GM23338 (cell line): ENCODE measurements at regions not wholly inside any gene's neighbourhood (a gene's known extent, or its start where the extent isn't known, plus 50 kb on each side); places are given as distances from the start of the nearest gene placed in this dataset.

Experiments
- ATAC-seq: fragments of 200-7000 bp; cut with Tn5 transposase; 3 replicates; pipeline ENCODE4 v1.9.1; 2020
- DNase-seq: peaks from one replicate; pipeline ENCODE4 v3.0.0-alpha.2; 2015; ENCODE audit warnings: low spot score
- H2AFZ ChIP-seq: fragments of 200-600 bp; sonication (generic); 2 replicates; pipeline ENCODE4 v1.8.0; 2016; ENCODE audit warnings: antibody characterized with exemption, mild to moderate bottlenecking, moderate library complexity
- H3F3A ChIP-seq: fragments of 200-600 bp; sonication (generic); replicated peaks from 2 replicates; pipeline ENCODE4 v1.8.0; 2017; ENCODE audit warnings: antibody characterized with exemption, mixed run types, low read depth
- H3K27ac ChIP-seq: fragments of 200-600 bp; sonication (generic); 2 replicates; pipeline ENCODE4 v1.6.1; 2016; ENCODE audit warnings: low read depth
- H3K27me3 ChIP-seq: fragments of 200-600 bp; sonication (generic); 2 replicates; pipeline ENCODE4 v1.8.0; 2016; ENCODE audit warnings: mild to moderate bottlenecking, mixed run types, moderate library complexity; ENCODE audit not compliant: insufficient read depth
- H3K36me3 ChIP-seq: fragments of 200-600 bp; sonication (generic); 2 replicates; pipeline ENCODE4 v1.8.0; 2016; ENCODE audit warnings: mild to moderate bottlenecking; ENCODE audit not compliant: insufficient read depth
- H3K4me1 ChIP-seq: fragments of 200-600 bp; sonication (generic); 2 replicates; pipeline ENCODE4 v1.8.0; 2016; ENCODE audit warnings: mild to moderate bottlenecking, moderate library complexity; ENCODE audit not compliant: insufficient read depth
- H3K4me2 ChIP-seq: fragments of 200-600 bp; sonication (generic); 2 replicates; pipeline ENCODE4 v1.7.1; 2017; ENCODE audit warnings: mixed run types
- H3K4me3 ChIP-seq: fragments of 200-600 bp; sonication (generic); 2 replicates; pipeline ENCODE4 v1.6.1; 2016; ENCODE audit warnings: mixed run types
- H3K79me2 ChIP-seq: fragments of 200-600 bp; sonication (generic); replicated peaks from 2 replicates; pipeline ENCODE4 v1.8.0; 2017; ENCODE audit warnings: mild to moderate bottlenecking; ENCODE audit not compliant: insufficient read depth
- H3K9me2 ChIP-seq: fragments of 200-600 bp; sonication (generic); 2 replicates; pipeline ENCODE4 v1.8.0; 2017; ENCODE audit not compliant: insufficient read depth
- H4K20me1 ChIP-seq: fragments of 200-600 bp; sonication (generic); replicated peaks from 2 replicates; pipeline ENCODE4 v1.8.0; 2017; ENCODE audit warnings: mild to moderate bottlenecking; ENCODE audit not compliant: insufficient read depth
- H3K27ac Mint-ChIP-seq: 2 replicates; pipeline ENCODE4 v1.8.0; 2020; ENCODE audit warnings: inconsistent platforms, mild to moderate bottlenecking, moderate library complexity, mixed read lengths
- H3K27me3 Mint-ChIP-seq: 3 replicates; pipeline ENCODE4 v1.8.0; 2022; ENCODE audit warnings: low read depth, mild to moderate bottlenecking, moderate library complexity, mixed read lengths, inconsistent platforms; ENCODE audit not compliant: insufficient read depth, poor library complexity
- H3K36me3 Mint-ChIP-seq: 3 replicates; pipeline ENCODE4 v1.8.0; 2021; ENCODE audit warnings: low read depth, mild to moderate bottlenecking, inconsistent platforms, moderate library complexity, mixed read lengths
- H3K4me1 Mint-ChIP-seq: 3 replicates; pipeline ENCODE4 v1.8.0; 2020; ENCODE audit warnings: mild to moderate bottlenecking, inconsistent platforms, mixed read lengths
- H3K4me3 Mint-ChIP-seq: 3 replicates; pipeline ENCODE4 v1.8.0; 2021; ENCODE audit warnings: moderate library complexity, mild to moderate bottlenecking, inconsistent platforms, mixed read lengths
- H3K9me3 Mint-ChIP-seq: 3 replicates; pipeline ENCODE4 v1.8.0; 2020; ENCODE audit warnings: moderate library complexity, mild to moderate bottlenecking, inconsistent platforms, mixed read lengths
- CREB1 ChIP-seq: fragments of 250-450 bp; sonication (Bioruptor Pico); IDR thresholded peaks from 2 replicates; pipeline ENCODE4 v1.5.0; 2020; ENCODE audit warnings: low read depth, mild to moderate bottlenecking, moderate library complexity
- CTCF ChIP-seq, 2 experiments: fragments of 200-600 bp in 1 of 2; sonication (generic) in 1 of 2; conservative IDR thresholded peaks; 2 replicates each; pipeline versions ENCODE4 v1.5.1 to v1.6.1; 2016 to 2017; ENCODE audit warnings: antibody characterized with exemption in 2 of 2, low read depth in 2 of 2, mild to moderate bottlenecking in 2 of 2, moderate library complexity in 1 of 2
- ETS1 ChIP-seq: IDR thresholded peaks from 2 replicates; pipeline ENCODE4 v1.6.1; 2016; ENCODE audit warnings: antibody characterized with exemption
- EZH2phosphoT487 ChIP-seq: fragments of 200-600 bp; sonication (generic); IDR thresholded peaks from one replicate; pipeline ENCODE4 v1.8.1; 2018; ENCODE audit warnings: antibody characterized with exemption; ENCODE audit not compliant: unreplicated experiment
- JUNB ChIP-seq: IDR thresholded peaks from one replicate; pipeline ENCODE4 v1.6.1; 2016; ENCODE audit warnings: antibody characterized with exemption; ENCODE audit not compliant: unreplicated experiment
- NANOG ChIP-seq: IDR thresholded peaks from 2 replicates; pipeline ENCODE4 v1.6.1; 2016; ENCODE audit warnings: antibody characterized with exemption, borderline replicate concordance
- ZNF114 ChIP-seq: fragments of 250-450 bp; sonication (Bioruptor Pico); IDR thresholded peaks from 2 replicates; pipeline ENCODE4 v1.5.0; 2020; ENCODE audit warnings: mild to moderate bottlenecking, moderate library complexity
- ZNF462 ChIP-seq: fragments of 250-450 bp; sonication (Bioruptor Pico); IDR thresholded peaks from 2 replicates; pipeline ENCODE4 v1.5.0; 2020; ENCODE audit warnings: mild to moderate bottlenecking, moderate library complexity

- H3K4me3 Mint-ChIP-seq, result no peak overlapping the region
- no peaks in the 10 kb centered on the region; the same call in 2 of the 3 replicates for H3K36me3 Mint-ChIP-seq
- H3K9me2 ChIP-seq, result no peaks in the 10 kb centered on the region; the same call in 1 of the 2 replicates
- H2AFZ ChIP-seq, result no peak overlapping the region
- H3K4me2 ChIP-seq, result no peak overlapping the region
- H4K20me1 ChIP-seq, result no peaks in the 10 kb centered on the region
- no peaks in the 10 kb centered on the region for H3K36me3 ChIP-seq
- H3K27me3 Mint-ChIP-seq, result no peaks in the 10 kb centered on the region
- no peaks in the 10 kb centered on the region for H3K27me3 ChIP-seq
- TF ChIP-seq CTCF (conservative IDR thresholded peaks at IDR 0.05; ENCODE audit: low read depth in 2 of 2) (no peak), ETS1 (no peak), EZH2phosphoT487 (no peak), JUNB (no peak), ZNF114 (CRISPR knock-in tag) (no peak), ZNF462 (CRISPR knock-in tag) (no peak), CREB1 (CRISPR knock-in tag) (no peak), NANOG (no peak)
- DNase-seq (no peak), ATAC-seq (no peak)
- peaks cover 11% of the 10 kb centered on the region for H3K4me1 Mint-ChIP-seq
- H3K4me3 ChIP-seq, result no peak overlapping the region
- H3K27ac Mint-ChIP-seq, result no peak overlapping the region
- no peaks in the 10 kb centered on the region; the same call in 2 of the 3 replicates for H3K9me3 Mint-ChIP-seq
- no peaks in the 10 kb centered on the region for H3K79me2 ChIP-seq
- H3F3A ChIP-seq, result no peaks in the 10 kb centered on the region
- peaks cover 5% of the 10 kb centered on the region; the same call in 1 of the 2 replicates for H3K4me1 ChIP-seq
- H3K27ac ChIP-seq, result no peak overlapping the region
These were observed 134.6 kb downstream of the CEBPB start for GRCh38 chr20:50325215-50325614.
